Breast epithelium (tissue), 4 donors: ENCODE measurements at regions not wholly inside any gene's neighbourhood (a gene's known extent, or its start where the extent isn't known, plus 50 kb on each side); places are given as distances from the start of the nearest gene placed in this dataset.

ENCODE experiments used
- DNase-seq, 2 donors: peaks; one replicate each; pipeline ENCODE4 v3.0.0-alpha.2; 2019; ENCODE audit warnings: low spot score in 2 of 2
- H3K27ac ChIP-seq, 2 donors: fragments of 200-600 bp; sonication (generic) in 1 of 2; one replicate each; pipeline ENCODE4 v1.5.1; 2016 to 2019; ENCODE audit warnings: mild to moderate bottlenecking in 1 of 2
- H3K27me3 ChIP-seq, 2 donors: fragments of 200-600 bp; sonication (generic) in 1 of 2; one replicate each; pipeline versions ENCODE4 v1.5.1 to v1.6.0; 2017 to 2019; ENCODE audit warnings: control low read depth in 1 of 2, mild to moderate bottlenecking in 1 of 2
- H3K36me3 ChIP-seq: fragments of 200-600 bp; one replicate; pipeline ENCODE4 v1.5.1; 2019
- H3K4me1 ChIP-seq, 2 donors: fragments of 200-600 bp; sonication (generic); one replicate each; pipeline ENCODE4 v1.5.1; 2016 to 2019; ENCODE audit warnings: control low read depth in 1 of 2
- H3K4me3 ChIP-seq, 3 donors: fragments of 200-600 bp; sonication (generic); 1 replicate in 2 of 3; 2 replicates in 1 of 3; pipeline ENCODE4 v1.5.1; 2016 to 2019; ENCODE audit warnings: mild to moderate bottlenecking in 3 of 3, moderate library complexity in 2 of 3
- H3K9me3 ChIP-seq, 2 donors: fragments of 200-600 bp; sonication (generic) in 1 of 2; one replicate each; pipeline ENCODE4 v1.5.1; 2016 to 2019; ENCODE audit warnings: control low read depth in 1 of 2
- POLR2A ChIP-seq: fragments of 450-650 bp; IDR thresholded peaks from one replicate; pipeline ENCODE4 v1.6.1; 2016; ENCODE audit warnings: antibody characterized with exemption, mild to moderate bottlenecking, moderate library complexity
- POLR2AphosphoS5 ChIP-seq, 3 donors: sonication (generic); formaldehyde crosslinking; IDR thresholded peaks; one replicate each; pipeline ENCODE4 v1.6.1; 2017; ENCODE audit warnings: antibody characterized with exemption in 3 of 3
- intact Hi-C: fragments of 100-400 bp; cut with DNase I; formaldehyde crosslinking; loops from one replicate; pipeline ENCODE4 v1.15.1; 2023; ENCODE audit warnings: low total_unique reads
- TF ChIP-seq, protein P1 (sequence below), 3 donors: fragments of 450-650 bp; IDR thresholded peaks; one replicate each; pipeline ENCODE4 v1.5.1; 2016 to 2017; ENCODE audit warnings: antibody characterized with exemption in 3 of 3, mild to moderate bottlenecking in 3 of 3, moderate library complexity in 3 of 3

DNA sequence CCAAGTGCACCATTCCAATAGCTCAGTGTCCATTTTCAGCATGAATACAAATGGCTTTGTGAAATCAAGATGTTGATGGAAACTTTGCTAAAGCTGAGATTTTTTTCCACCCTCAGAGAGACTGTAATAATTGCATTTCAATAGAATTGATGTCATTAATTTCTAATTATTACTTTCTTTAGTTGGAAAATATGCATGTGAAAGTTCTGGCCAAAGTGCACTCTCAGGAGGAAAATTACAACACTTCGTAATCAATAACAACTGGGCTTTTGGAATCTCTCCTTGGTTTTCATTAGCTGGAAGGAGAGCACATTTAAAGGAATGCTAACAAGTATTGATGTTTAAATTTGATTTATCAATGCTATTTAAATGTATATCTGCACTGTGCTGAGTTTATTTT, 529.5 kb upstream of the CDH8 start:
- no peak for TF ChIP-seq POLR2A
- TF ChIP-seq, protein P1, sequence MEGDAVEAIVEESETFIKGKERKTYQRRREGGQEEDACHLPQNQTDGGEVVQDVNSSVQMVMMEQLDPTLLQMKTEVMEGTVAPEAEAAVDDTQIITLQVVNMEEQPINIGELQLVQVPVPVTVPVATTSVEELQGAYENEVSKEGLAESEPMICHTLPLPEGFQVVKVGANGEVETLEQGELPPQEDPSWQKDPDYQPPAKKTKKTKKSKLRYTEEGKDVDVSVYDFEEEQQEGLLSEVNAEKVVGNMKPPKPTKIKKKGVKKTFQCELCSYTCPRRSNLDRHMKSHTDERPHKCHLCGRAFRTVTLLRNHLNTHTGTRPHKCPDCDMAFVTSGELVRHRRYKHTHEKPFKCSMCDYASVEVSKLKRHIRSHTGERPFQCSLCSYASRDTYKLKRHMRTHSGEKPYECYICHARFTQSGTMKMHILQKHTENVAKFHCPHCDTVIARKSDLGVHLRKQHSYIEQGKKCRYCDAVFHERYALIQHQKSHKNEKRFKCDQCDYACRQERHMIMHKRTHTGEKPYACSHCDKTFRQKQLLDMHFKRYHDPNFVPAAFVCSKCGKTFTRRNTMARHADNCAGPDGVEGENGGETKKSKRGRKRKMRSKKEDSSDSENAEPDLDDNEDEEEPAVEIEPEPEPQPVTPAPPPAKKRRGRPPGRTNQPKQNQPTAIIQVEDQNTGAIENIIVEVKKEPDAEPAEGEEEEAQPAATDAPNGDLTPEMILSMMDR (IDR thresholded peaks at IDR 0.05) = no peak
- no peak for TF ChIP-seq POLR2AphosphoS5 (IDR thresholded peaks at IDR 0.05)
- Histone ChIP-seq H3K36me3 (no peaks in the 10 kb centered on the region), H3K4me1 (no peaks in the 10 kb centered on the region), H3K27me3 (no peaks in the 10 kb centered on the region), H3K9me3 (no peaks in the 10 kb centered on the region), H3K27ac (no peak overlapping the region), H3K4me3 (no peak overlapping the region)
- intact Hi-C loops = no loop called here
- DNase-seq = no peak

DNA sequence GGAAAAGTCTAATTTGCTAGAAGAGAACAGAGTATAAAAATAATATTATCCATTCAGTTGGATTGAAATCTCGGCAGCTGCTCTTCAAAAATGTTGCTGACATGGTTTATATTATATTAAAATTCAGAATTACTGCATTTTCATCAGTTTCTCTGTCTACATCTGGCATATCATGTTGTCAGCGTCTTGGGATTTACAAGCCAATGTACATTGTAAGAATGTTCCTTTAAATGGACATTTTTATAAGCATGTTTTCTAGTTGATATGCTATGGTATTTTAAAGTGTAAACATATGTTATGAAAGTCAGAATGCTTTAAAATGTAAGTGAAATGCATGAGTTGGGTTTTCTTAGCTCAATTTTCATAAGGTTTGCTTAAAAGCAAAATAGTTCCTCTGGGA, 528.1 kb upstream of the CDH8 start:
- intact Hi-C loops = no loop called here
- H3K4me1 ChIP-seq = no peaks in the 10 kb centered on the region
- H3K36me3 ChIP-seq = no peaks in the 10 kb centered on the region
- TF ChIP-seq POLR2A = no peak
- TF ChIP-seq POLR2AphosphoS5 (IDR thresholded peaks at IDR 0.05) = no peak
- TF ChIP-seq, protein P1 (IDR thresholded peaks at IDR 0.05) = no peak
- no peaks in the 10 kb centered on the region for H3K27me3 ChIP-seq
- no peak for DNase-seq
- no peaks in the 10 kb centered on the region for H3K9me3 ChIP-seq
- no peak overlapping the region for H3K27ac ChIP-seq
- H3K4me3 ChIP-seq = no peak overlapping the region

DNA sequence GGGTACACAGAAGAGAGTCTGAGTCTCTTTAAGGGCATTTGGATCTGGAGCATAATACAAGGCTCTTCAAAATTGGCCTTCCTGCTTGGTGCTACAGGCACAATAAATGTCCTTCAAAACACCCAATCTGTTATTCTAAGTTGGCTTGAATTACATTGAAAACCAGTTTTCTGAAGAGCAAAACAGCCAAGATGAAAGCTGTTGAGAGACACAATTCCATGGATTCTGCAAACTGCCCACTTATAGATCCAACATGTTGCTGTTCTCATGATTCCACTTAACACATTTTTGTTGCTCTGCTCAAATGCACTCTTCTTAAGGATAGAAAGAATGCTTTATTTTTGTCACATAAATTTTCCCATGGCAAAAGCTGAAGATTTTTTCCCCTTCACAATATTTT, 525.9 kb upstream of the CDH8 start:
- no peak for TF ChIP-seq POLR2AphosphoS5 (IDR thresholded peaks at IDR 0.05)
- TF ChIP-seq, protein P1 (IDR thresholded peaks at IDR 0.05) = no peak
- TF ChIP-seq POLR2A = no peak
- DNase-seq = no peak
- intact Hi-C loops = no loop called here

DNA sequence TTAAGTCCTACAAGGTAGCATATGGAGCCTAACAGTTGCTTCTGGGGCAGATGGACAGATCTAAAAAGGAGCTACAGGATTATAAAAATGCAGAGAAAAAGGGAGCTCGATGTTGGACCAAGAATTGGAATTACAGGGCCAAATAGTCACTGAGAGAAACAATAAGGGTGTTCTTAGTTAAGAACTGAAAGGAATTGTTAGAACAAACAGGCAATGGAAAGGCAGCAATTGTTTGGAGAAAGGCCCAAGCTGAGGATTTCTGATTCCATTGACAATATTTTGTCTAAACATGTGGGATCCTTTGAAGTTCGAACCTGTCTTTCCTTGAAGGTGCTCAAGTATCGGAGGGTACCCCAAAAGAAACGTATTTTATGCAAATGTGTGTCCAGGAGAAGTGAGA, 513.6 kb upstream of the CDH8 start:
- H3K4me1 ChIP-seq = no peaks in the 10 kb centered on the region
- H3K36me3 ChIP-seq = no peaks in the 10 kb centered on the region
- no peak overlapping the region for H3K4me3 ChIP-seq
- TF ChIP-seq POLR2AphosphoS5 (IDR thresholded peaks at IDR 0.05) = no peak
- no peak for TF ChIP-seq POLR2A
- TF ChIP-seq, protein P1 (IDR thresholded peaks at IDR 0.05) = no peak
- no peaks in the 10 kb centered on the region for H3K27me3 ChIP-seq
- intact Hi-C loops = no loop called here
- DNase-seq = no peak
- H3K9me3 ChIP-seq = peaks cover 0 to 7% of the 10 kb centered on the region in 2 donors
- no peak overlapping the region for H3K27ac ChIP-seq

More for the DNA sequence above, 525.9 kb upstream of the CDH8 start:
- Histone ChIP-seq H3K4me1 (no peaks in the 10 kb centered on the region), H3K27me3 (no peaks in the 10 kb centered on the region), H3K36me3 (no peaks in the 10 kb centered on the region), H3K9me3 (no peaks in the 10 kb centered on the region), H3K4me3 (no peak overlapping the region), H3K27ac (no peak overlapping the region)

DNA sequence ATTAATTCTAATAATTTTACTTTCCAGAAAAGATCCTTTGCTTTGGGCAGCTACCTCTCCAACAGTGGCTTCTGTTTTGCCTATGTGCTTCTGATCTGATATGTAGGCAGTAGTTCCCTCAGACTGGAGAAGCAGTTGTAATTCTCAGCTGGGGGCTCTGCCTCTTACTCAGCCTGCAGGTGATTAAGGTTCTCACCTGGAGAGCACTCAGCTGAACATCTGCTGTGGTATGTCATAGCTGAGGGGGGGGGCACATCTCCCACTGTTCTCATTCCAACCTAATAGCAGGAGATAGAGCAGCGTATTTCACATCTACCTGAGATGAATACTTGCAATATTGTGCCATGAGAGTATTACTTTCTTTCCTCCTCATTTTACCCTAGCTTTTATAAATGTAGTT, 511.9 kb upstream of the CDH8 start:
- TF ChIP-seq POLR2AphosphoS5 (IDR thresholded peaks at IDR 0.05) (no peak), POLR2A (no peak)
- TF ChIP-seq, protein P1 (IDR thresholded peaks at IDR 0.05) = no peak
- intact Hi-C loops = no loop called here
- DNase-seq = no peak
- no peaks in the 10 kb centered on the region for H3K36me3 ChIP-seq
- no peak overlapping the region for H3K4me3 ChIP-seq
- no peak overlapping the region for H3K27ac ChIP-seq
- H3K9me3 ChIP-seq = peaks cover 0 to 7% of the 10 kb centered on the region in 2 donors
- H3K4me1 ChIP-seq = no peaks in the 10 kb centered on the region
- no peaks in the 10 kb centered on the region for H3K27me3 ChIP-seq
